K562 (cell line): ENCODE measurements at regions not wholly inside any gene's neighbourhood (a gene's known extent, or its start where the extent isn't known, plus 50 kb on each side); places are given as distances from the start of the nearest gene placed in this dataset.

Source experiments
- FOXM1 ChIP-seq, 2 experiments: fragments of 450-650 bp in 1 of 2; sonication (generic) in 1 of 2; formaldehyde crosslinking in 1 of 2; IDR thresholded peaks; 2 replicates each; pipeline versions ENCODE4 v1.6.1 to v1.9.0; 2017 to 2022; ENCODE audit warnings: low read depth in 2 of 2, mild to moderate bottlenecking in 2 of 2, missing genetic modification reagents in 1 of 2, moderate library complexity in 1 of 2
- HNRNPUL1 ChIP-seq: fragments of 200-400 bp; formaldehyde crosslinking; IDR thresholded peaks from 2 replicates; pipeline ENCODE4 v1.6.1; 2017; ENCODE audit warnings: low read length
- NEUROD1 ChIP-seq: fragments of 150-350 bp; IDR thresholded peaks from 2 replicates; pipeline ENCODE4 v1.6.1; 2014; ENCODE audit warnings: borderline replicate concordance, low read length, low read depth; ENCODE audit not compliant: partially characterized antibody
- PTBP1 ChIP-seq: fragments of 200-400 bp; formaldehyde crosslinking; IDR thresholded peaks from 2 replicates; pipeline ENCODE4 v1.6.1; 2017; ENCODE audit warnings: low read depth, low read length
- ZNF121 ChIP-seq: sonication (generic); formaldehyde crosslinking; conservative IDR thresholded peaks from 2 replicates; pipeline ENCODE4 v1.8.0; 2022; ENCODE audit warnings: missing genetic modification reagents
- ZNF57 ChIP-seq: fragments of 450-650 bp; formaldehyde crosslinking; IDR thresholded peaks from 2 replicates; pipeline ENCODE4 v1.4.0; 2020; ENCODE audit warnings: mild to moderate bottlenecking, moderate library complexity
- TF ChIP-seq, protein P1 (sequence below): fragments of 450-650 bp; IDR thresholded peaks from 2 replicates; pipeline ENCODE4 v1.6.1; 2018; ENCODE audit warnings: mild to moderate bottlenecking, low read depth; ENCODE audit not compliant: partially characterized antibody
- TF ChIP-seq, protein P2 (sequence below): fragments of 450-650 bp; IDR thresholded peaks from 2 replicates; pipeline ENCODE4 v1.6.1; 2016; ENCODE audit warnings: antibody characterized with exemption
- TF ChIP-seq, protein P3 (sequence below), 2 experiments: fragments of 450-650 bp; conservative IDR thresholded peaks; 2 replicates each; pipeline ENCODE4 v1.6.1; 2017; ENCODE audit warnings: mild to moderate bottlenecking in 2 of 2, moderate library complexity in 2 of 2
- TF ChIP-seq, protein P4 (sequence below): fragments of 250-450 bp; sonication (Bioruptor Pico); IDR thresholded peaks from 2 replicates; pipeline ENCODE4 v1.4.0; 2020; ENCODE audit warnings: mild to moderate bottlenecking, moderate library complexity

DNA sequence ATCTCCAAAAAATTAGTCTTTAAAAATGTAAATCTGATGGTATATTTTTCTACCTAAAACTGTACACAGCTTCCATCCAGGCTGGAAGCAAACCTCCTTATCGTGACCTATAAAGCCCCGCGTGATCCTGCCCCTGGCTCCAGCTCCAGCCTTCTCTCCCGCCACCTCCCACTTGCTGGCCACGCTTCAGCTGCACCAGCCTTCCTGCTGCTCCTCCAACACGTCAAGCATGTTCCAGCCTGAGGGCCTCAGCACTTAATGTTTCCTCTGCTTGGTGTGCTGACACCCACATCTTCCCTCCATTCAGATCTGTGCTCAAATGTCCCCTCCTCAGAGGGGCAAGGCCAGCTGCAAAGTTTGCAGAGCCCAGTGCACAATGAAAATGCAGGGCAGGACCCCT is 123.5 kb upstream of the MAGI3 start (continued):
- TF ChIP-seq, protein P1, sequence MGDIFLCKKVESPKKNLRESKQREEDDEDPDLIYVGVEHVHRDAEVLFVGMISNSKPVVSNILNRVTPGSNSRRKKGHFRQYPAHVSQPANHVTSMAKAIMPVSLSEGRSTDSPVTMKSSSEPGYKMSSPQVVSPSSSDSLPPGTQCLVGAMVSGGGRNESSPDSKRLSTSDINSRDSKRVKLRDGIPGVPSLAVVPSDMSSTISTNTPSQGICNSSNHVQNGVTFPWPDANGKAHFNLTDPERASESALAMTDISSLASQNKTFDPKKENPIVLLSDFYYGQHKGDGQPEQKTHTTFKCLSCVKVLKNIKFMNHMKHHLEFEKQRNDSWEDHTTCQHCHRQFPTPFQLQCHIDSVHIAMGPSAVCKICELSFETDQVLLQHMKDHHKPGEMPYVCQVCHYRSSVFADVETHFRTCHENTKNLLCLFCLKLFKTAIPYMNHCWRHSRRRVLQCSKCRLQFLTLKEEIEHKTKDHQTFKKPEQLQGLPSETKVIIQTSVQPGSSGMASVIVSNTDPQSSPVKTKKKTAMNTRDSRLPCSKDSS, result no peak
- TF ChIP-seq, protein P2, sequence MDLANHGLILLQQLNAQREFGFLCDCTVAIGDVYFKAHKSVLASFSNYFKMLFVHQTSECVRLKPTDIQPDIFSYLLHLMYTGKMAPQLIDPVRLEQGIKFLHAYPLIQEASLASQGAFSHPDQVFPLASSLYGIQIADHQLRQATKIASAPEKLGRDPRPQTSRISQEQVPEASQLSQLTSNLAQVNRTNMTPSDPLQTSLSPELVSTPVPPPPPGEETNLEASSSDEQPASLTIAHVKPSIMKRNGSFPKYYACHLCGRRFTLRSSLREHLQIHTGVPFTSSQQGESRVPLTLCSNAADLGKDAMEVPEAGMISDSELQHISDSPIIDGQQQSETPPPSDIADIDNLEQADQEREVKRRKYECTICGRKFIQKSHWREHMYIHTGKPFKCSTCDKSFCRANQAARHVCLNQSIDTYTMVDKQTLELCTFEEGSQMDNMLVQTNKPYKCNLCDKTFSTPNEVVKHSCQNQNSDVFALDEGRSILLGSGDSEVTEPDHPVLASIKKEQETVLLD, result no peak
- TF ChIP-seq FOXM1 (IDR thresholded peaks at IDR 0.05; ENCODE audit: low read depth) (no peak), FOXM1 (CRISPR knock-in tag; IDR thresholded peaks at IDR 0.05; ENCODE audit: low read depth) (no peak), HNRNPUL1 (no peak), ZNF121 (no peak), ZNF57 (CRISPR knock-in tag) (no peak), PTBP1 (no peak), NEUROD1 (no peak)
- TF ChIP-seq, protein P3, sequence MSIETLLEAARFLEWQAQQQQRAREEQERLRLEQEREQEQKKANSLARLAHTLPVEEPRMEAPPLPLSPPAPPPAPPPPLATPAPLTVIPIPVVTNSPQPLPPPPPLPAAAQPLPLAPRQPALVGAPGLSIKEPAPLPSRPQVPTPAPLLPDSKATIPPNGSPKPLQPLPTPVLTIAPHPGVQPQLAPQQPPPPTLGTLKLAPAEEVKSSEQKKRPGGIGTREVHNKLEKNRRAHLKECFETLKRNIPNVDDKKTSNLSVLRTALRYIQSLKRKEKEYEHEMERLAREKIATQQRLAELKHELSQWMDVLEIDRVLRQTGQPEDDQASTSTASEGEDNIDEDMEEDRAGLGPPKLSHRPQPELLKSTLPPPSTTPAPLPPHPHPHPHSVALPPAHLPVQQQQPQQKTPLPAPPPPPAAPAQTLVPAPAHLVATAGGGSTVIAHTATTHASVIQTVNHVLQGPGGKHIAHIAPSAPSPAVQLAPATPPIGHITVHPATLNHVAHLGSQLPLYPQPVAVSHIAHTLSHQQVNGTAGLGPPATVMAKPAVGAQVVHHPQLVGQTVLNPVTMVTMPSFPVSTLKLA (conservative IDR thresholded peaks at IDR 0.05), result no peak
- TF ChIP-seq, protein P4, sequence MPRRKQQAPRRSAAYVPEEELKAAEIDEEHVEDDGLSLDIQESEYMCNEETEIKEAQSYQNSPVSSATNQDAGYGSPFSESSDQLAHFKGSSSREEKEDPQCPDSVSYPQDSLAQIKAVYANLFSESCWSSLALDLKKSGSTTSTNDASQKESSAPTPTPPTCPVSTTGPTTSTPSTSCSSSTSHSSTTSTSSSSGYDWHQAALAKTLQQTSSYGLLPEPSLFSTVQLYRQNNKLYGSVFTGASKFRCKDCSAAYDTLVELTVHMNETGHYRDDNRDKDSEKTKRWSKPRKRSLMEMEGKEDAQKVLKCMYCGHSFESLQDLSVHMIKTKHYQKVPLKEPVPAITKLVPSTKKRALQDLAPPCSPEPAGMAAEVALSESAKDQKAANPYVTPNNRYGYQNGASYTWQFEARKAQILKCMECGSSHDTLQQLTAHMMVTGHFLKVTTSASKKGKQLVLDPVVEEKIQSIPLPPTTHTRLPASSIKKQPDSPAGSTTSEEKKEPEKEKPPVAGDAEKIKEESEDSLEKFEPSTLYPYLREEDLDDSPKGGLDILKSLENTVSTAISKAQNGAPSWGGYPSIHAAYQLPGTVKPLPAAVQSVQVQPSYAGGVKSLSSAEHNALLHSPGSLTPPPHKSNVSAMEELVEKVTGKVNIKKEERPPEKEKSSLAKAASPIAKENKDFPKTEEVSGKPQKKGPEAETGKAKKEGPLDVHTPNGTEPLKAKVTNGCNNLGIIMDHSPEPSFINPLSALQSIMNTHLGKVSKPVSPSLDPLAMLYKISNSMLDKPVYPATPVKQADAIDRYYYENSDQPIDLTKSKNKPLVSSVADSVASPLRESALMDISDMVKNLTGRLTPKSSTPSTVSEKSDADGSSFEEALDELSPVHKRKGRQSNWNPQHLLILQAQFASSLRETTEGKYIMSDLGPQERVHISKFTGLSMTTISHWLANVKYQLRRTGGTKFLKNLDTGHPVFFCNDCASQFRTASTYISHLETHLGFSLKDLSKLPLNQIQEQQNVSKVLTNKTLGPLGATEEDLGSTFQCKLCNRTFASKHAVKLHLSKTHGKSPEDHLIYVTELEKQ (CRISPR knock-in tag), result no peak
